ENCODE measurements at regions not wholly inside any gene's neighbourhood (a gene's known extent, or its start where the extent isn't known, plus 50 kb on each side); places are given as distances from the start of the nearest gene placed in this dataset.

- TF ChIP-seq CTCF (IDR thresholded peaks at IDR 0.05; ENCODE audit: poor library complexity), result no peak
- no peak for TF ChIP-seq EZH2 (IDR thresholded peaks at IDR 0.05; ENCODE audit: borderline replicate concordance)
Observed at GRCh38 chr12:104873374-104873773, 84.7 kb downstream of the SLC41A2 start.
